ENCODE measurements at regions not wholly inside any gene's neighbourhood (a gene's known extent, or its start where the extent isn't known, plus 50 kb on each side); places are given as distances from the start of the nearest gene placed in this dataset.

GRCh38 chr4:145381163-145381562 is 100.5 kb upstream of the SMAD1 start:
- H3K9me3 ChIP-seq, result no peaks in the 10 kb centered on the region
- DNase-seq, result no peak
- H3K27me3 ChIP-seq, result no peaks in the 10 kb centered on the region
- no peaks in the 10 kb centered on the region for H3K4me1 ChIP-seq
- no peak overlapping the region for H3K4me3 ChIP-seq
- no peaks in the 10 kb centered on the region for H3K36me3 ChIP-seq
- intact Hi-C loops (cut with DNase I; ENCODE audit: low total_unique reads), result no loop called here
- TF ChIP-seq POLR2A (IDR thresholded peaks at IDR 0.05) (no peak), CTCF (IDR thresholded peaks at IDR 0.05) (no peak)
- no peak overlapping the region for H3K27ac ChIP-seq

GRCh38 chr4:145380123-145380522 is 101.5 kb upstream of the SMAD1 start:
- no peak for DNase-seq
- no peaks in the 10 kb centered on the region for H3K36me3 ChIP-seq
- TF ChIP-seq CTCF (IDR thresholded peaks at IDR 0.05) (no peak), POLR2A (IDR thresholded peaks at IDR 0.05) (no peak)
- intact Hi-C loops (cut with DNase I; ENCODE audit: low total_unique reads), result no loop called here
- no peaks in the 10 kb centered on the region for H3K9me3 ChIP-seq
- no peaks in the 10 kb centered on the region for H3K27me3 ChIP-seq
- H3K27ac ChIP-seq, result no peak overlapping the region
- H3K4me3 ChIP-seq, result no peak overlapping the region
- H3K4me1 ChIP-seq, result no peaks in the 10 kb centered on the region

GRCh38 chr4:145375416-145375815 is 106.2 kb upstream of the SMAD1 start:
- H3K27me3 ChIP-seq, result no peaks in the 10 kb centered on the region
- H3K27ac ChIP-seq, result no peak overlapping the region
- no peak for TF ChIP-seq CTCF (IDR thresholded peaks at IDR 0.05)
- no peak for TF ChIP-seq POLR2A (IDR thresholded peaks at IDR 0.05)
- H3K4me3 ChIP-seq, result no peak overlapping the region
- no peaks in the 10 kb centered on the region for H3K4me1 ChIP-seq
- H3K36me3 ChIP-seq, result no peaks in the 10 kb centered on the region
- DNase-seq, result no peak
- intact Hi-C loops (cut with DNase I; ENCODE audit: low total_unique reads), result no loop called here
- H3K9me3 ChIP-seq, result no peaks in the 10 kb centered on the region

- Histone ChIP-seq H3K4me3 (no peak overlapping the region), H3K27me3 (no peaks in the 10 kb centered on the region), H3K27ac (no peak overlapping the region), H3K4me1 (no peaks in the 10 kb centered on the region), H3K9me3 (no peaks in the 10 kb centered on the region), H3K36me3 (no peaks in the 10 kb centered on the region)
- intact Hi-C loops (cut with DNase I; ENCODE audit: low total_unique reads), result no loop called here
- no peak for DNase-seq
- TF ChIP-seq POLR2A (IDR thresholded peaks at IDR 0.05) (no peak), CTCF (IDR thresholded peaks at IDR 0.05) (no peak)
Measured at GRCh38 chr4:145352438-145353145, 129.1 kb upstream of the SMAD1 start.

GRCh38 chr4:145351922-145352321 is 129.7 kb upstream of the SMAD1 start:
- Histone ChIP-seq H3K4me3 (no peak overlapping the region), H3K27ac (no peak overlapping the region), H3K9me3 (no peaks in the 10 kb centered on the region), H3K27me3 (no peaks in the 10 kb centered on the region), H3K36me3 (no peaks in the 10 kb centered on the region), H3K4me1 (no peaks in the 10 kb centered on the region)
- no peak for DNase-seq
- TF ChIP-seq CTCF (IDR thresholded peaks at IDR 0.05) (no peak), POLR2A (IDR thresholded peaks at IDR 0.05) (no peak)
- intact Hi-C loops (cut with DNase I; ENCODE audit: low total_unique reads), result no loop called here
